Nephron (organoid): ENCODE measurements at regions not wholly inside any gene's neighbourhood (a gene's known extent, or its start where the extent isn't known, plus 50 kb on each side); places are given as distances from the start of the nearest gene placed in this dataset.

ENCODE experiments used
- H3K27ac Mint-ChIP-seq, 3 experiments: 2 replicates each; pipeline ENCODE4 v1.8.0; 2020; ENCODE audit warnings: mixed read lengths in 3 of 3, mild to moderate bottlenecking in 2 of 3, moderate library complexity in 1 of 3
- H3K27me3 Mint-ChIP-seq: 2 replicates; pipeline ENCODE4 v1.8.0; 2021; ENCODE audit warnings: low read depth, mild to moderate bottlenecking, moderate library complexity, mixed read lengths
- H3K36me3 Mint-ChIP-seq: 2 replicates; pipeline ENCODE4 v1.8.0; 2020; ENCODE audit warnings: low read depth, mixed read lengths
- H3K4me1 Mint-ChIP-seq: 2 replicates; pipeline ENCODE4 v1.8.0; 2020; ENCODE audit warnings: mixed read lengths
- H3K4me3 Mint-ChIP-seq, 3 experiments: 2 replicates each; pipeline ENCODE4 v1.8.0; 2020; ENCODE audit warnings: mild to moderate bottlenecking in 3 of 3, mixed read lengths in 3 of 3, moderate library complexity in 2 of 3
- H3K9me3 Mint-ChIP-seq: 2 replicates; pipeline ENCODE4 v1.8.0; 2020; ENCODE audit warnings: mixed read lengths
- TF ChIP-seq, protein P1 (sequence below), 3 experiments: fragments of 200-600 bp; sonication (generic); IDR thresholded peaks; one replicate each; pipeline ENCODE4 v1.5.0; 2021; ENCODE audit warnings: antibody characterized with exemption in 3 of 3; ENCODE audit not compliant: unreplicated experiment in 3 of 3

DNA sequence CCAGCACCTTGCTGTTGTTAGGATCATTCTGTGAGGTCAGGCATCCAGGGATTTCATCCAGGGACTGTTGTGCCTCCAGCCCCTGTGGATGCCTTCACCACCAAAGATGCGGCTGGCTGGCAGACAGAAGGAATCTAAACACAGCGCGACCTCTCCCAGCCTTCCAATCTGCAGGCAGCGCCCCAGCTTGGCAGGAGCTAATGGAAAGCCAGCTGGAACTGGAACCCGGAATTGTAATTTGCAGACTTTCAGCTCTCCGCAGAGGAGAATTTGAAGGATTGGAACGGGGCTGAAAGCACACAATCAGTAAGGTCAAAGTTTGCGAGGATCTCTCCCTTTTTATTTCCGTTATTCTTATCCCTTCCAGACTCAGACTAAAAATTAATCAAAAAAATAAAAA lies 127.8 kb downstream of the TRIB2 start:
- no peaks in the 10 kb centered on the region for H3K27me3 Mint-ChIP-seq
- no peak overlapping the region for H3K27ac Mint-ChIP-seq
- TF ChIP-seq, protein P1, sequence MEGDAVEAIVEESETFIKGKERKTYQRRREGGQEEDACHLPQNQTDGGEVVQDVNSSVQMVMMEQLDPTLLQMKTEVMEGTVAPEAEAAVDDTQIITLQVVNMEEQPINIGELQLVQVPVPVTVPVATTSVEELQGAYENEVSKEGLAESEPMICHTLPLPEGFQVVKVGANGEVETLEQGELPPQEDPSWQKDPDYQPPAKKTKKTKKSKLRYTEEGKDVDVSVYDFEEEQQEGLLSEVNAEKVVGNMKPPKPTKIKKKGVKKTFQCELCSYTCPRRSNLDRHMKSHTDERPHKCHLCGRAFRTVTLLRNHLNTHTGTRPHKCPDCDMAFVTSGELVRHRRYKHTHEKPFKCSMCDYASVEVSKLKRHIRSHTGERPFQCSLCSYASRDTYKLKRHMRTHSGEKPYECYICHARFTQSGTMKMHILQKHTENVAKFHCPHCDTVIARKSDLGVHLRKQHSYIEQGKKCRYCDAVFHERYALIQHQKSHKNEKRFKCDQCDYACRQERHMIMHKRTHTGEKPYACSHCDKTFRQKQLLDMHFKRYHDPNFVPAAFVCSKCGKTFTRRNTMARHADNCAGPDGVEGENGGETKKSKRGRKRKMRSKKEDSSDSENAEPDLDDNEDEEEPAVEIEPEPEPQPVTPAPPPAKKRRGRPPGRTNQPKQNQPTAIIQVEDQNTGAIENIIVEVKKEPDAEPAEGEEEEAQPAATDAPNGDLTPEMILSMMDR (IDR thresholded peaks at IDR 0.05; ENCODE audit: unreplicated experiment in 3 of 3) = no peak
- no peak overlapping the region for H3K4me3 Mint-ChIP-seq
- no peaks in the 10 kb centered on the region for H3K36me3 Mint-ChIP-seq
- peaks cover 19% of the 10 kb centered on the region for H3K4me1 Mint-ChIP-seq
- H3K9me3 Mint-ChIP-seq = no peaks in the 10 kb centered on the region

DNA sequence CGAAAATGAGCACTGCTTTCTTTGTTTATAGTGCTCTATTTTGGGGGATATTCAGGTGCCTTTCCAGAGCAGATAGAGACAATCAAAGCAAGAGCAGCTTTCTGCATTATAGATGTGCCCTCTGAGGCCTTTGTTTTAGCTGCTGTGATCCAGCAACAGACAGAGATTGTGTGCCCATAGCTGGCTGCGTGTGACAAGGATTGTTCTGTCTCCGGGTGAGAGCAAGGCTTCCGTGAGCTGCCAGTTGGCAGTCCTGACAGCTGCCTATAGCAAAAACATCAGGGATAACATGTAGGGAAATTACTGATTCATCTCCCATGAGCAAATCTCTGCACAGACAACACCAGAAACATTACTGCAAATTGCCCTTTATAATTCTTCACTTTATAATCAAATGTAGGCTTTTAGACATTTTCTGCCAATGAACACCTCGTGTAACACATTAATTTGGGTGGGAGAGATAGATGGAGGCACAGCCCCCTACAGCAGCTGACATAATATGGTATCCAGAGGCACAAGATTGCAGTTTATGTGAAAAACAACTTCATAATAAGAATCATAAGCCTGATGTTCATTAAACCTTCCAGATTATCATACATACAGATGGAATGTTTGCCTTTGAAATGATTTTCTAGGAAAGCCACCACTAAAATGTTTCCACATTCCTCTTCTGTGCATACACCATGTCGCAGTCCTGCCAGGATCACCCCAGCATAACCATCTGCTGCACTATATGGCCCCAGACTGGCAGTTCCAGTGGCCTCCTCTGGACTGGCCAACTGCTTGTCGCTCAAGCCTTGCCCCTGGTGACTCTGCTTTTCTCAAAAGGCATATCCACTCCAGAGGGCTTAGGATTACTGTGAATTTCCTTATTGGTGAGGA lies 131.2 kb downstream of the TRIB2 start:
- H3K4me1 Mint-ChIP-seq = peaks cover 19% of the 10 kb centered on the region
- no peak overlapping the region for H3K4me3 Mint-ChIP-seq
- peaks cover 4% of the 10 kb centered on the region for H3K27me3 Mint-ChIP-seq
- TF ChIP-seq, protein P1 (IDR thresholded peaks at IDR 0.05; ENCODE audit: unreplicated experiment in 3 of 3) = no peak
- H3K36me3 Mint-ChIP-seq = no peaks in the 10 kb centered on the region
- H3K27ac Mint-ChIP-seq = peak overlapping the region in 2 of 3 experiments; percentile 10 to 46
- H3K9me3 Mint-ChIP-seq = peaks cover 2% of the 10 kb centered on the region

DNA sequence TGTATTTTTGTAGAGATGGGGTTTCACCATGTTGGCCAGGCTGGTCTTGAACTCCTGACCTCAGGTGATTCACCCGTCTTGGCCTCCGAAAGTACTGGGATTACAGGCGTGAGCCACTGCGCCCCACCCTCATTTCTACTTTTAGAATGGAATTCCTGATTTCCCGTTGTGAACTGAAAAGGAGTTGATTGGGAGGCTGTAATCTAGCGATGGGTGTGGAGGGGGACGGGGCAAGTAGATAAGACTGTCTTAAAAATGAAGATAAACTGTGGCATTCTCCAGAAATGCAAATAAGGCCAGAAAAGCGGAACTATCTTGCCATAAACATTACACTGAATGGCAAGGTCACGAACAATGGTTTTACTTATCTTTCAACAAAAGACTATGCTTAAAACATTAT lies 135.4 kb downstream of the TRIB2 start:
- peaks cover 4% of the 10 kb centered on the region for H3K27me3 Mint-ChIP-seq
- H3K4me1 Mint-ChIP-seq = peaks cover 9% of the 10 kb centered on the region
- peaks cover 2% of the 10 kb centered on the region for H3K9me3 Mint-ChIP-seq
- no peaks in the 10 kb centered on the region for H3K36me3 Mint-ChIP-seq
- no peak overlapping the region for H3K4me3 Mint-ChIP-seq
- no peak overlapping the region for H3K27ac Mint-ChIP-seq
- TF ChIP-seq, protein P1 (IDR thresholded peaks at IDR 0.05; ENCODE audit: unreplicated experiment in 3 of 3) = no peak

DNA sequence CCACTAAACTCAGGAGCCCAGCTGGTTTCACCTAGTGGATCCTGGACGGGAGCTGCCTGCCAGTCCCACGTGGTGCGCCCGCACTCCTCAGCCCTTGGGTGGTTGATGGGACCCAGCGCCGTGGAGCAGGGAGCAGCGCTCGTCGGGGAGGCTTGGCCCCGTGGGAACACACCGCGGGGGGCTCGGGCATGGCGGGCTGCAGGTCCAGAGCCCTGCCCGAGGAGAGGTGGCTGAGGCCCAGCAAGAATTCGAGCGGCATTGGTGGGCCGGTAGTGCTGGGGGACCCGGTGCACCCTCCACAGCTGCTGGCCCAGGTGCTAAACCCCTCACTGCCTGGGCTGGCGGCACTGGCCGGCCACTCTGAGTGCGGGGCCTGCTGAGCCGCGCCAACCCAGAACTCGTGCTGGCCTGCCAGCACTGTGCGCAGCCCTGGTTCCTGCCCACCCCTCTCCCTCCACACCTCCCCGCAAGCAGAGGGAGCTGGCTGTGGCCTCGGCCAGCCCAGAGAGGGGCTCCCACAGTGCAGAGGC lies 137.3 kb downstream of the TRIB2 start:
- Mint-ChIP-seq H3K4me3 (no peak overlapping the region), H3K36me3 (no peaks in the 10 kb centered on the region), H3K9me3 (peaks cover 2% of the 10 kb centered on the region)

GRCh38 chr2:12855508-12855907 lies 138.8 kb downstream of the TRIB2 start:
- no peaks in the 10 kb centered on the region for H3K27me3 Mint-ChIP-seq
- H3K4me3 Mint-ChIP-seq = no peak overlapping the region
- no peak overlapping the region for H3K27ac Mint-ChIP-seq
- H3K4me1 Mint-ChIP-seq = no peaks in the 10 kb centered on the region
- H3K36me3 Mint-ChIP-seq = no peaks in the 10 kb centered on the region
- TF ChIP-seq, protein P1 (IDR thresholded peaks at IDR 0.05; ENCODE audit: unreplicated experiment in 3 of 3) = no peak
- peaks cover 3% of the 10 kb centered on the region for H3K9me3 Mint-ChIP-seq

More for the DNA sequence above, 137.3 kb downstream of the TRIB2 start:
- TF ChIP-seq, protein P1 (IDR thresholded peaks at IDR 0.05; ENCODE audit: unreplicated experiment in 3 of 3) = no peak
- Mint-ChIP-seq H3K27ac (no peak overlapping the region), H3K27me3 (peaks cover 4% of the 10 kb centered on the region), H3K4me1 (no peaks in the 10 kb centered on the region)
